Endothelial cell of umbilical vein (primary cell): ENCODE measurements at regions not wholly inside any gene's neighbourhood (a gene's known extent, or its start where the extent isn't known, plus 50 kb on each side); places are given as distances from the start of the nearest gene placed in this dataset.

Experiments
- BruUV-seq: library from RNA; stranded (reverse); fragments of 400-500 nt; replicated peaks from 2 replicates; lab custom pipeline; 2021; lab: Mats Ljungman, UMichigan
- CTCF ChIA-PET: fragments of 300-600, 350-600 bp; sonication (Branson Sonifier 250); formaldehyde crosslinking; loops from one replicate; lab custom pipeline; 2021; ENCODE audit warnings: antibody characterized with exemption, inconsistent platforms; lab: Charles Lee
- POLR2A ChIA-PET: fragments of 300-600, 350-600 bp; sonication (Branson Sonifier 250); formaldehyde crosslinking; loops from one replicate; lab custom pipeline; 2021; ENCODE audit warnings: antibody characterized with exemption, inconsistent platforms; lab: Charles Lee
- DNase-seq: peaks from one replicate; pipeline ENCODE4 v3.0.0-alpha.2; 2011; ENCODE audit warnings: low read depth, low spot score
- FAIRE-seq: peaks from 2 replicates; lab custom pipeline; 2011; peaks lifted over from hg19 to GRCh38; lab: Jason Lieb, UNC
- H2AFZ ChIP-seq: 2 replicates; pipeline ENCODE4 v1.6.0; 2012; ENCODE audit warnings: low read depth, low read length, control low read depth, inconsistent platforms
- H3K27ac ChIP-seq: 2 replicates; pipeline ENCODE4 v1.5.1; 2011; ENCODE audit warnings: low read depth, mild to moderate bottlenecking, control low read depth, low read length, moderate library complexity; ENCODE audit not compliant: insufficient read depth
- H3K27me3 ChIP-seq, 2 experiments: 2 replicates each; pipeline versions ENCODE4 v1.6.0 to v1.6.1; 2011; ENCODE audit warnings: low read length in 2 of 2, mixed read lengths in 1 of 2; ENCODE audit not compliant: control insufficient read depth in 2 of 2, insufficient read depth in 2 of 2
- H3K36me3 ChIP-seq, 2 experiments: 2 replicates in 1 of 2; 3 replicates in 1 of 2; pipeline ENCODE4 v1.5.1; 2011; ENCODE audit warnings: low read length in 2 of 2, mild to moderate bottlenecking in 1 of 2, moderate library complexity in 1 of 2; ENCODE audit not compliant: control insufficient read depth in 2 of 2, insufficient read depth in 2 of 2; ENCODE audit errors: extremely low read depth in 1 of 2
- H3K4me1 ChIP-seq: 3 replicates; pipeline ENCODE4 v1.5.1; 2011; ENCODE audit warnings: mild to moderate bottlenecking, low read length; ENCODE audit not compliant: control insufficient read depth, insufficient read depth; ENCODE audit errors: extremely low read depth
- H3K4me2 ChIP-seq: 2 replicates; pipeline ENCODE4 v1.6.1; 2011; ENCODE audit warnings: low read length, control low read depth, mixed read lengths; ENCODE audit not compliant: insufficient read depth
- H3K4me3 ChIP-seq, 3 experiments: fragments of 200-600 bp in 1 of 3; sonication (generic), shearing (Covaris generic) in 1 of 3; replicated peaks in 1 of 3; 2 replicates each; pipeline ENCODE4 v1.5.1; 2011 to 2016; ENCODE audit warnings: control low read depth in 3 of 3, low read length in 3 of 3, mild to moderate bottlenecking in 2 of 3, inconsistent platforms in 1 of 3, low read depth in 1 of 3, moderate library complexity in 1 of 3; ENCODE audit not compliant: insufficient read depth in 1 of 3
- H3K79me2 ChIP-seq: 2 replicates; pipeline ENCODE4 v1.6.0; 2012; ENCODE audit warnings: low read length, inconsistent platforms; ENCODE audit not compliant: control insufficient read depth, insufficient read depth
- H3K9ac ChIP-seq: replicated peaks from 2 replicates; pipeline ENCODE3; 2011; ENCODE audit warnings: low read length, control low read depth; ENCODE audit not compliant: insufficient read depth; ENCODE audit errors: extremely low read depth
- H3K9me1 ChIP-seq: replicated peaks from 3 replicates; pipeline ENCODE4 v1.6.0; 2011; ENCODE audit warnings: mild to moderate bottlenecking, low read length; ENCODE audit not compliant: control insufficient read depth, insufficient read depth; ENCODE audit errors: extremely low read depth
- H3K9me3 ChIP-seq: replicated peaks from 2 replicates; pipeline ENCODE4 v1.5.1; 2012; ENCODE audit warnings: low read length, inconsistent platforms; ENCODE audit not compliant: control insufficient read depth, insufficient read depth
- H4K20me1 ChIP-seq: replicated peaks from 2 replicates; pipeline ENCODE3; 2011; ENCODE audit warnings: mild to moderate bottlenecking, low read length; ENCODE audit not compliant: control insufficient read depth, insufficient read depth; ENCODE audit errors: extremely low read depth
- EZH2 ChIP-seq: IDR thresholded peaks from 2 replicates; pipeline ENCODE4 v1.6.1; 2012; ENCODE audit warnings: borderline replicate concordance, low read depth, mild to moderate bottlenecking, moderate library complexity, low read length, inconsistent platforms; ENCODE audit not compliant: severe bottlenecking
- FOS ChIP-seq: IDR thresholded peaks from 2 replicates; pipeline ENCODE4 v1.6.1; 2011; ENCODE audit warnings: mild to moderate bottlenecking, low read length, moderate library complexity, borderline replicate concordance; ENCODE audit not compliant: insufficient read depth
- GATA2 ChIP-seq: IDR thresholded peaks from 2 replicates; pipeline ENCODE4 v1.7.0; 2011; ENCODE audit warnings: low read depth, mild to moderate bottlenecking, moderate library complexity, mixed read lengths, low read length; ENCODE audit not compliant: insufficient read length, insufficient read depth
- JUN ChIP-seq: IDR thresholded peaks from 2 replicates; pipeline ENCODE4 v1.6.1; 2011; ENCODE audit warnings: borderline replicate concordance, low read depth; ENCODE audit not compliant: insufficient read length, insufficient read depth
- MYC ChIP-seq: IDR thresholded peaks from one replicate; pipeline ENCODE4 v1.6.1; 2011; ENCODE audit warnings: mild to moderate bottlenecking, low read depth, low read length
- POLR2A ChIP-seq: IDR thresholded peaks from 2 replicates; pipeline ENCODE4 v1.6.1; 2012; ENCODE audit warnings: low read depth, mild to moderate bottlenecking, control low read depth, low read length
- POLR2AphosphoS5 ChIP-seq: IDR thresholded peaks from 2 replicates; pipeline ENCODE4 v1.6.1; 2012; ENCODE audit warnings: low read depth, mild to moderate bottlenecking, control low read depth, low read length, moderate library complexity; ENCODE audit not compliant: insufficient read depth
- dilution Hi-C: fragments of 300-500 bp; cut with MboI; formaldehyde crosslinking; loops from one replicate; pipeline ENCODE4 v1.15.0; 2019; ENCODE audit warnings: low sequenced_read_pairs; ENCODE audit not compliant: extremely low pct_ligation_motif_present
- intact Hi-C: fragments of 100-400 bp; cut with micrococcal nuclease; formaldehyde crosslinking; loops from one replicate; pipeline ENCODE4 v1.10.0; 2022
- TF ChIP-seq, protein P1 (sequence below), 2 donors: IDR thresholded peaks; 1 replicate in 1 of 2; 2 replicates in 1 of 2; pipeline ENCODE4 v1.5.1; 2011; ENCODE audit warnings: low read length in 2 of 2, mild to moderate bottlenecking in 2 of 2, moderate library complexity in 2 of 2, control low read depth in 1 of 2, inconsistent platforms in 1 of 2, low read depth in 1 of 2; ENCODE audit not compliant: insufficient read depth in 1 of 2; ENCODE audit errors: extremely low read depth in 1 of 2

DNA sequence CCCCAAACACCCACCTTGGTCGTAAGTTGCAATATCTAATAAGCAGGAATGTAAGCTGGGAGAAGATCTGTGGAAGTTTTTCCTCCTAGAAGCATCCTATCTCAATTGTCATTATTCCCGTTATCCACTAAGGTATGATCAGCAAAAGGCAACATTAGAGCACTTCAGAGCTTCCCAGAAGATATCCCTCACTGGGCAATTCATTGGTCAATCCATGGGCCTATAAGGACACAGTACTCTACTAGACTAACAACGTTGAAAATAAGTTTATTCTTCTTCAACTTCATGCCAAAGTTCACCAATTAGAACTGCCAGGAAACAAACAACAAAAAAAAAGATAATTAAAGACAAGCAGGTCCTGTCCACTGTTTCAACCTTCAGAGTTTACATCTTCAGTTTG is 433.0 kb upstream of the POU3F3 start:
- FAIRE-seq (no peak), DNase-seq (no peak)
- Histone ChIP-seq H3K9me1 (no peaks in the 10 kb centered on the region), H3K27ac (no peak overlapping the region), H3K9me3 (no peaks in the 10 kb centered on the region), H4K20me1 (no peaks in the 10 kb centered on the region), H2AFZ (no peak overlapping the region), H3K27me3 (no peaks in the 10 kb centered on the region), H3K79me2 (no peaks in the 10 kb centered on the region), H3K36me3 (no peaks in the 10 kb centered on the region), H3K9ac (no peak overlapping the region), H3K4me3 (no peak overlapping the region), H3K4me2 (no peak overlapping the region), H3K4me1 (no peaks in the 10 kb centered on the region)
- POLR2A ChIA-PET, result interaction anchor here (0.7 kb wide), 1 partner anchor 1105 kb away, joined by 4 read pairs; no protein-coding TSS in a partner anchor
- dilution Hi-C loops, result no loop called here
- BruUV-seq, result no TSS peak
- intact Hi-C loops, result no loop called here
- TF ChIP-seq POLR2AphosphoS5 (no peak), FOS (no peak)
- CTCF ChIA-PET, result no interaction called here

DNA sequence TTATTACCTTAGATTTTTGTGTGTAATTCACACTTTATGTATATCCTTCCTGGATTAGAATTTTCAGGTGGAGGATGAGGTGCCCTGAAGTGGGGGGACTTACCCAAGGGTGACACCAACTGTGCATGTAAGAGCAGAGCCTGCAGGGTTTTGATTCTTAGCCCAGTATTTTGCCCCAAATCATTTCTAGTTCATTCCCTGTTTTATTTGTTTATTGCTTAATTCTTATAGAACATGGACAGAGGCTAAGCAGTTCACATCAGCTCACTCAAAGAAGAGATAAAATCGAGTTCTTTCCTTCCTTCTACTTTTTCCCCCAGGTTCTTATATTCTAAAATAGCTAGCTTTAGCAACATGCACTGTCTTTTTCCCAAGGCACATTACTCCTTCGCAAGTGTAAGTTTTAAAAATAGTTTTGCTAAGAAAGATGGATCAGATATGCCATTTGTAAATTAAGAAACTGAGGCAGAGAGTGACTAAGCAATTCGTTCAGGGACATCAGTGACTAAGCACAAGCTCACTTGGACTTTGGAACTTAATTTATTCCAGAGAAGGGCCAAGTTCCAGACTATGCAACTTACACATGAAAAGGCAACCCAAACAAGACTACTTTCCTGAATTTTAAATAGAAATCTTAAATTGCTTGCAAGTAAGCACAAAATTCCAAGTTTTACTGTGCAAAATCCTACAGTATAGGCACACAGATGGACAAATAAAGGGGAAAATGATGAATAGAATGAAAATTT is 427.9 kb upstream of the POU3F3 start:
- Histone ChIP-seq H3K9me3 (peaks cover 2% of the 10 kb centered on the region), H3K36me3 (no peaks in the 10 kb centered on the region), H3K4me2 (no peak overlapping the region), H3K27ac (no peak overlapping the region), H2AFZ (no peak overlapping the region), H3K4me3 (no peak overlapping the region), H3K9ac (no peak overlapping the region), H3K79me2 (no peaks in the 10 kb centered on the region), H4K20me1 (no peaks in the 10 kb centered on the region), H3K4me1 (no peaks in the 10 kb centered on the region), H3K27me3 (no peaks in the 10 kb centered on the region), H3K9me1 (no peaks in the 10 kb centered on the region)
- intact Hi-C loops, result no loop called here
- dilution Hi-C loops, result no loop called here
- no peak for TF ChIP-seq GATA2
- TF ChIP-seq FOS, result no peak
- no peak for TF ChIP-seq JUN
- no peak for TF ChIP-seq MYC
- no peak for TF ChIP-seq POLR2A
- no peak for TF ChIP-seq POLR2AphosphoS5
- TF ChIP-seq EZH2, result no peak
- TF ChIP-seq, protein P1, sequence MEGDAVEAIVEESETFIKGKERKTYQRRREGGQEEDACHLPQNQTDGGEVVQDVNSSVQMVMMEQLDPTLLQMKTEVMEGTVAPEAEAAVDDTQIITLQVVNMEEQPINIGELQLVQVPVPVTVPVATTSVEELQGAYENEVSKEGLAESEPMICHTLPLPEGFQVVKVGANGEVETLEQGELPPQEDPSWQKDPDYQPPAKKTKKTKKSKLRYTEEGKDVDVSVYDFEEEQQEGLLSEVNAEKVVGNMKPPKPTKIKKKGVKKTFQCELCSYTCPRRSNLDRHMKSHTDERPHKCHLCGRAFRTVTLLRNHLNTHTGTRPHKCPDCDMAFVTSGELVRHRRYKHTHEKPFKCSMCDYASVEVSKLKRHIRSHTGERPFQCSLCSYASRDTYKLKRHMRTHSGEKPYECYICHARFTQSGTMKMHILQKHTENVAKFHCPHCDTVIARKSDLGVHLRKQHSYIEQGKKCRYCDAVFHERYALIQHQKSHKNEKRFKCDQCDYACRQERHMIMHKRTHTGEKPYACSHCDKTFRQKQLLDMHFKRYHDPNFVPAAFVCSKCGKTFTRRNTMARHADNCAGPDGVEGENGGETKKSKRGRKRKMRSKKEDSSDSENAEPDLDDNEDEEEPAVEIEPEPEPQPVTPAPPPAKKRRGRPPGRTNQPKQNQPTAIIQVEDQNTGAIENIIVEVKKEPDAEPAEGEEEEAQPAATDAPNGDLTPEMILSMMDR (IDR thresholded peaks at IDR 0.05; ENCODE audit: extremely low read depth in 1 of 2, insufficient read depth in 1 of 2, low read depth in 1 of 2, low read length in 2 of 2), result no peak
- ChIA-PET POLR2A (no interaction called here), CTCF (interaction anchor here (1.0 kb wide), 1 partner anchor 10 kb away, joined by 3 read pairs; no protein-coding TSS in a partner anchor)
- FAIRE-seq (no peak), DNase-seq (no peak)
- BruUV-seq, result no TSS peak
